ENCODE measurements at regions not wholly inside any gene's neighbourhood (a gene's known extent, or its start where the extent isn't known, plus 50 kb on each side); places are given as distances from the start of the nearest gene placed in this dataset.

DNA sequence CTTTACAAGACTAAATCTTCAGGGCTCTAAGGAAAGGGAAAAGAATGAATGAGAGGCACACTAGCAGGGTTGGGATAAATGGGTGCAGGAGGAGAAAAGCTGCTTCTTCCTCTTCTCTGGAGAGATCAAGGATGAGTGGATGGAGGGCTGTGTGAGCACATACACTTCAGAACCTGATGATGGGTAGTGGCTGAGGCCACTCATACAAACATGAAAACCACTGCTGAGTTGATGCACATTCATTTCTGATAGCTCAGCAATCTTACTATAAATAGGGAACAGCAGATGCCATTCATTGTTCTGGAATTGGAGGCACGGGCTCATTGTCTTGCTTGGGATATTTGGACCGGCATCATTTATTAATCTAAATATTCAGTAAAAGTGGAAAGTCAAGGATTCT is 152.4 kb upstream of the KCTD1 start:
- H3K4me1 ChIP-seq (ENCODE audit: insufficient read depth, low read length, severe bottlenecking) = no peaks in the 10 kb centered on the region
- H3K9me3 ChIP-seq (ENCODE audit: low read length) = no peaks in the 10 kb centered on the region
- H3K79me2 ChIP-seq (ENCODE audit: insufficient read depth, low read length) = no peaks in the 10 kb centered on the region
- no peak overlapping the region for H3K4me2 ChIP-seq (ENCODE audit: low read length)
- H2AFZ ChIP-seq (ENCODE audit: low read length) = no peak overlapping the region
- no peak overlapping the region for H3K27ac ChIP-seq (ENCODE audit: low read depth, low read length, poor library complexity, severe bottlenecking)
- no peaks in the 10 kb centered on the region for H4K20me1 ChIP-seq (ENCODE audit: insufficient read depth, low read length)
- no peaks in the 10 kb centered on the region for H3K36me3 ChIP-seq (ENCODE audit: insufficient read depth, low read length)
- TF ChIP-seq EZH2 (IDR thresholded peaks at IDR 0.05; ENCODE audit: borderline replicate concordance, low read length) = no peak
- TF ChIP-seq, protein P1, sequence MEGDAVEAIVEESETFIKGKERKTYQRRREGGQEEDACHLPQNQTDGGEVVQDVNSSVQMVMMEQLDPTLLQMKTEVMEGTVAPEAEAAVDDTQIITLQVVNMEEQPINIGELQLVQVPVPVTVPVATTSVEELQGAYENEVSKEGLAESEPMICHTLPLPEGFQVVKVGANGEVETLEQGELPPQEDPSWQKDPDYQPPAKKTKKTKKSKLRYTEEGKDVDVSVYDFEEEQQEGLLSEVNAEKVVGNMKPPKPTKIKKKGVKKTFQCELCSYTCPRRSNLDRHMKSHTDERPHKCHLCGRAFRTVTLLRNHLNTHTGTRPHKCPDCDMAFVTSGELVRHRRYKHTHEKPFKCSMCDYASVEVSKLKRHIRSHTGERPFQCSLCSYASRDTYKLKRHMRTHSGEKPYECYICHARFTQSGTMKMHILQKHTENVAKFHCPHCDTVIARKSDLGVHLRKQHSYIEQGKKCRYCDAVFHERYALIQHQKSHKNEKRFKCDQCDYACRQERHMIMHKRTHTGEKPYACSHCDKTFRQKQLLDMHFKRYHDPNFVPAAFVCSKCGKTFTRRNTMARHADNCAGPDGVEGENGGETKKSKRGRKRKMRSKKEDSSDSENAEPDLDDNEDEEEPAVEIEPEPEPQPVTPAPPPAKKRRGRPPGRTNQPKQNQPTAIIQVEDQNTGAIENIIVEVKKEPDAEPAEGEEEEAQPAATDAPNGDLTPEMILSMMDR (IDR thresholded peaks at IDR 0.05; ENCODE audit: low read length) = no peak
- H3F3A ChIP-seq (ENCODE audit: insufficient read depth, low read length) = no peaks in the 10 kb centered on the region
- no peaks in the 10 kb centered on the region for H3K9me2 ChIP-seq (ENCODE audit: low read depth, low read length)
- no peak overlapping the region for H3K9ac ChIP-seq (ENCODE audit: low read length)
- no peaks in the 10 kb centered on the region for H3K27me3 ChIP-seq (ENCODE audit: insufficient read depth, low read length)
- H3K4me3 ChIP-seq (ENCODE audit: low read depth, low read length, poor library complexity, severe bottlenecking) = no peak overlapping the region

DNA sequence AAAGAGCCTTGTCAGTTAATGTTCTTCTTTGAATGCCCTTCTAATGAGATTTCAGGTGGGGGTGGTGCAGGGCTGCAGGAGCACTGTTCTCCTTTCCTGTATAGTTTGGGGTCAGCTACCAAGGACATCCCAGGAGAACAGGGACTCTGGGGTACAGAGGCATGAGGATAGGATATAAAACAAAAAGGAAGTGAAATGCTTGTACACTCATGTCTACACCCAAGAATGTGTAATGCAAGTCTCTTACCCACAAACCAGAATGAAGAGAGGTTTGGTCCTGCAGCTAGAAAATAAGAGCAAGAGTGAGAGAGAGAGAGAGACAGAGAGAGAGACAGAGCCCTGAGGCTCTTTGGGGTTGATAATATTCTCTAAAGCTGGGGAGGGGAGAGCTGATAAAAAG is 151.8 kb upstream of the KCTD1 start:
- Histone ChIP-seq H3K4me3 (ENCODE audit: low read depth, low read length, poor library complexity, severe bottlenecking) (no peak overlapping the region), H3K4me2 (ENCODE audit: low read length) (no peak overlapping the region), H3K9me3 (ENCODE audit: low read length) (no peaks in the 10 kb centered on the region), H3K4me1 (ENCODE audit: insufficient read depth, low read length, severe bottlenecking) (no peaks in the 10 kb centered on the region), H3K9me2 (ENCODE audit: low read depth, low read length) (no peaks in the 10 kb centered on the region), H4K20me1 (ENCODE audit: insufficient read depth, low read length) (no peaks in the 10 kb centered on the region), H3K9ac (ENCODE audit: low read length) (no peak overlapping the region), H2AFZ (ENCODE audit: low read length) (no peak overlapping the region), H3F3A (ENCODE audit: insufficient read depth, low read length) (no peaks in the 10 kb centered on the region), H3K27ac (ENCODE audit: low read depth, low read length, poor library complexity, severe bottlenecking) (no peak overlapping the region), H3K36me3 (ENCODE audit: insufficient read depth, low read length) (no peaks in the 10 kb centered on the region), H3K27me3 (ENCODE audit: insufficient read depth, low read length) (no peaks in the 10 kb centered on the region), H3K79me2 (ENCODE audit: insufficient read depth, low read length) (no peaks in the 10 kb centered on the region)
- TF ChIP-seq, protein P1 (IDR thresholded peaks at IDR 0.05; ENCODE audit: low read length) = no peak
- no peak for TF ChIP-seq EZH2 (IDR thresholded peaks at IDR 0.05; ENCODE audit: borderline replicate concordance, low read length)

DNA sequence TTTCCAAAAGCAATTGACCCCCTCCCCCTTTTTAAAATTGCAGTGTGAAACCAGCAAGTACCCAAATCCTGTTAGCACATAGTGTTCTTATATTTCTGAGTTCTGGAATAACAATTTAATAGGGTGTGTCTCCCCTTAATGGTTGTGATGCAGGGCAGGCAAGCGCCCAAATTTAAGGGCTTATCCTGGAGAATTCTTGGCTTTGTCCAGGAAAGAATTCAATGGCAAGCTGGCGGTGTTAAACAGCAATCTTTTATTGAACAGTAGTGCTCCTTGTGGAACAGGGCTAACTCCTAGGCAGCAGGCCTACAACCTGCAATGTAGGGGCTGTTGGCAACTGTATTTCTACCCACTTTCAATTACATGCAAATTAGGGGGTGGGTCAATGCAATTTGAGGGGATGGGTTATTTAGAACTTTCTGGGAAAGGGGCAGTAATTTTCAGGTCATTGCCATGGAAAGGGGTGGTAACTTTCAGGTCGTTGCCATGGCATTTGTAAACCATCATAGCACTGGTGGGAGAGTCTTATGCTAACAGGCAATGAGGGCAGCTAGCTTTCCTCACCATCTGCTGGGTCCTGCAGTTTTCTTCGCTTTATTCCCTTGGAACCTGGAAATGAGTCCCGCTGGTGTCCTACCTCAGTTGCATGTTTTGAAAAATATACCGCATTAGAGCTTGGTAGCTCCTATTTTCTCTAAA is 149.0 kb upstream of the KCTD1 start:
- Histone ChIP-seq H3K27me3 (ENCODE audit: insufficient read depth, low read length) (no peaks in the 10 kb centered on the region), H3K9me2 (ENCODE audit: low read depth, low read length) (no peaks in the 10 kb centered on the region), H3K9me3 (ENCODE audit: low read length) (no peaks in the 10 kb centered on the region), H3K79me2 (ENCODE audit: insufficient read depth, low read length) (no peaks in the 10 kb centered on the region), H3K27ac (ENCODE audit: low read depth, low read length, poor library complexity, severe bottlenecking) (no peak overlapping the region), H3K4me2 (ENCODE audit: low read length) (no peak overlapping the region), H3K36me3 (ENCODE audit: insufficient read depth, low read length) (no peaks in the 10 kb centered on the region), H2AFZ (ENCODE audit: low read length) (no peak overlapping the region), H3K4me1 (ENCODE audit: insufficient read depth, low read length, severe bottlenecking) (no peaks in the 10 kb centered on the region), H4K20me1 (ENCODE audit: insufficient read depth, low read length) (no peaks in the 10 kb centered on the region), H3K4me3 (ENCODE audit: low read depth, low read length, poor library complexity, severe bottlenecking) (no peak overlapping the region), H3F3A (ENCODE audit: insufficient read depth, low read length) (no peaks in the 10 kb centered on the region), H3K9ac (ENCODE audit: low read length) (no peak overlapping the region)
- TF ChIP-seq, protein P1 (IDR thresholded peaks at IDR 0.05; ENCODE audit: low read length) = no peak
- TF ChIP-seq EZH2 (IDR thresholded peaks at IDR 0.05; ENCODE audit: borderline replicate concordance, low read length) = no peak
